BLaER1 (cell line): ENCODE measurements at regions not wholly inside any gene's neighbourhood (a gene's known extent, or its start where the extent isn't known, plus 50 kb on each side); places are given as distances from the start of the nearest gene placed in this dataset.

Experiments used
- H3K27ac ChIP-seq: shearing (Covaris generic); formaldehyde crosslinking; 2 replicates; pipeline ENCODE4 v1.8.1; 2022
- H3K27me3 ChIP-seq: shearing (Covaris generic); formaldehyde crosslinking; 2 replicates; pipeline ENCODE4 v1.8.1; 2022
- H3K36me3 ChIP-seq: shearing (Covaris generic); formaldehyde crosslinking; 2 replicates; pipeline ENCODE4 v1.8.1; 2022
- H3K4me1 ChIP-seq: shearing (Covaris generic); formaldehyde crosslinking; 2 replicates; pipeline ENCODE4 v1.8.1; 2022
- H3K4me2 ChIP-seq: shearing (Covaris generic); formaldehyde crosslinking; 2 replicates; pipeline ENCODE4 v1.8.1; 2022
- H3K4me3 ChIP-seq: shearing (Covaris generic); formaldehyde crosslinking; 2 replicates; pipeline ENCODE4 v1.8.1; 2022
- H3K9ac ChIP-seq: shearing (Covaris generic); formaldehyde crosslinking; 2 replicates; pipeline ENCODE4 v1.8.1; 2022
- H3K9me3 ChIP-seq: shearing (Covaris generic); formaldehyde crosslinking; 2 replicates; pipeline ENCODE4 v1.8.1; 2022
- H4K20me1 ChIP-seq: shearing (Covaris generic); formaldehyde crosslinking; 2 replicates; pipeline ENCODE4 v1.8.1; 2022
- Cebpa-rat ChIP-seq: shearing (Covaris generic); IDR thresholded peaks from 2 replicates; pipeline ENCODE4 v1.8.1; 2022

DNA sequence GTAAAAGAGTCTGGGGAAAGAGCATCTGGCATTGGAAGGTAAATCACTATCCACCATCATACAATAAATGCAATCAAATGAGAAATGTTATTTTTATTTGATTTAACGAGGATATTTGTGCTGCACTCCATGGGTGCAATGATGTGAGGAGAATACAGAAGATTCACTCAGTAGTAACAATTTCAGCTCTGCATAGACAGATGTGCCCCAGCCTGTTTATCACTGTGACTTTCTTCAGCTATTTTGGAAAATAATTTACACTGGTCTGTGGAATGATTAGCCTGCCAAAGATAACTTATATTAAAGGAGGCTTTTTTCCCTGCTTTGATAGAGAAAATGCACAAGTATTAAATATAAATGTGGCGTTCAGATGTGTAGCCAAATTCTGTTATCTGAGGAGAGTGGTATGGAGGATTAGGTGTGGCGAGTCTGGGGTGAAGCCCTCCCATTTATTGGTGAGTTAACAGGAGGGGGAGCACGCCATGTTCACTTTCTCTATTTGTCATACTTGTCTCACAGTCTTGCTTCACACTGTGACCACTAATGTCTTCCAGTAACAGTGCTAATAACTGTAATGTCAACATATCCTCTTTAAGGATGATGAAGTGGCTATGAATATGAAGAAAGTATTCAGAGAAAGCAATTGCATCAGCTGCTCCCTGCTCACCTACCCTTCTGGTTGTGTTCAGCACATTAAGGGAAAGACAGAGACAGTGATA, 645.6 kb downstream of the MMUT start:
- H4K20me1 ChIP-seq = no peaks in the 10 kb centered on the region
- H3K9ac ChIP-seq = no peak overlapping the region
- H3K4me2 ChIP-seq = no peak overlapping the region
- H3K27me3 ChIP-seq = no peaks in the 10 kb centered on the region
- H3K9me3 ChIP-seq = peaks cover under 1% of the 10 kb centered on the region; the same call in 1 of the 2 replicates
- no peaks in the 10 kb centered on the region for H3K4me1 ChIP-seq
- no peak for TF ChIP-seq Cebpa-rat
- no peak overlapping the region for H3K4me3 ChIP-seq
- H3K27ac ChIP-seq = no peak overlapping the region
- H3K36me3 ChIP-seq = no peaks in the 10 kb centered on the region

DNA sequence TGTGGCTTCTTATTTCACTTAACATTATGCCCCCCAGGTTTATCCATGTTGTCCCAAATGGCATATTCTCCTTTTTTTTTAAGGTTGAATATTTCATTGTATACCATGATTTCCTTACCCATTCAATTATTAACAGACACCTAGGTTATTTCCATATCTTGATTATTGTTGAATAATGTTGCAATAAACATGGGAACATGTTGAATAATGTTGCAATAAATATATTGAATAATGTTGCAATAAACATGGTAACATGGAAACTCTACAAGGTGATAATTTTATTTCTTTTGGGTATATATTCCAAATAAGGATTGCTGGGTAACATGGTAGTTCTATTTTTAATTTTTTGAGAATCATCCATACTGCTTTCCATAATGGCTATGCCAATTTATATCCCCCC, 648.1 kb downstream of the MMUT start:
- H4K20me1 ChIP-seq = no peaks in the 10 kb centered on the region
- H3K9me3 ChIP-seq = no peaks in the 10 kb centered on the region
- no peak overlapping the region for H3K4me3 ChIP-seq
- H3K9ac ChIP-seq = no peak overlapping the region
- H3K4me1 ChIP-seq = no peaks in the 10 kb centered on the region
- no peaks in the 10 kb centered on the region for H3K27me3 ChIP-seq
- no peak overlapping the region for H3K27ac ChIP-seq
- TF ChIP-seq Cebpa-rat = no peak
- H3K4me2 ChIP-seq = no peak overlapping the region
- H3K36me3 ChIP-seq = no peaks in the 10 kb centered on the region

DNA sequence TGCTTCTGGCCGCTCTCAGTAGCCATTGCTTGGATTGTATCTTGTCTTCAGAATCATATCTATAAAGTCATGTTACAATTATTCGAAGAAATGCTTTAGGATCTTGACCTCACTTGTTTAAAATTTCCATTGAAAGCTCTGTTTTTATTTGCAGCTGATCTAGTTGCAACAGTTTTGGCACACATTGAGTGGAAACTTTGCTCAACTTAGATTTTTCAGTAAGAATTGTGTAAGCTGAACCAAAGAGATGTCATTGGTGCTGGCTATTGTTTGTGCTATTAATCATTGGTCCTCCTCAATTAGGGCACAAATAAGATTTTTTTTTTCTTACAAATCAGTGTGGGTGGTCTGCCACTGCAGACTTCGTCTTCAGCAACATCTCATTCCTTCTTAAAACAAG, 649.2 kb downstream of the MMUT start:
- TF ChIP-seq Cebpa-rat = no peak
- no peak overlapping the region for H3K9ac ChIP-seq
- no peaks in the 10 kb centered on the region for H3K27me3 ChIP-seq
- no peaks in the 10 kb centered on the region for H4K20me1 ChIP-seq
- H3K4me1 ChIP-seq = no peaks in the 10 kb centered on the region
- no peak overlapping the region for H3K4me2 ChIP-seq
- H3K4me3 ChIP-seq = no peak overlapping the region
- no peak overlapping the region for H3K27ac ChIP-seq
- H3K9me3 ChIP-seq = no peaks in the 10 kb centered on the region
- no peaks in the 10 kb centered on the region for H3K36me3 ChIP-seq

DNA sequence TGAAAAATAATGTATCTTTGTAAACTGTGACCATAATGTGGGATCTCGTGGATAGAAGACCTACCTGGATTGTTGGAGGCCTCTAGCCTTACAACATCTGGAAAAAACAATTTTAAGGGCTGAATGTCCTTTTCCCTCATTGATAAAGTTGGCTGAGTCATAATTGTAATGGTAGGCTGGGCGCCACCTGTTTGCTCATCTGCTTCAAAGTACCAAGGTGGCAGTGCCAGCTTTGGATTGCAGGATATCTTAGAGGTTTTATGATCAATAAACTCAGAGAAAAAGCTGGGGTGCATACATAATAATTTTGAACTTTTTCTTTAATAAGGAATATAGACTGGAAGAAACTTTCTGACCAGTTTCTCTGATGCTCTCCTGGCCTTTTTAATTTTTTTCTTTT, 653.4 kb downstream of the MMUT start:
- Histone ChIP-seq H4K20me1 (no peaks in the 10 kb centered on the region), H3K4me2 (no peak overlapping the region), H3K36me3 (no peaks in the 10 kb centered on the region), H3K9me3 (no peaks in the 10 kb centered on the region), H3K9ac (no peak overlapping the region), H3K4me1 (no peaks in the 10 kb centered on the region), H3K27me3 (no peaks in the 10 kb centered on the region), H3K4me3 (no peak overlapping the region), H3K27ac (no peak overlapping the region)
- TF ChIP-seq Cebpa-rat = no peak

DNA sequence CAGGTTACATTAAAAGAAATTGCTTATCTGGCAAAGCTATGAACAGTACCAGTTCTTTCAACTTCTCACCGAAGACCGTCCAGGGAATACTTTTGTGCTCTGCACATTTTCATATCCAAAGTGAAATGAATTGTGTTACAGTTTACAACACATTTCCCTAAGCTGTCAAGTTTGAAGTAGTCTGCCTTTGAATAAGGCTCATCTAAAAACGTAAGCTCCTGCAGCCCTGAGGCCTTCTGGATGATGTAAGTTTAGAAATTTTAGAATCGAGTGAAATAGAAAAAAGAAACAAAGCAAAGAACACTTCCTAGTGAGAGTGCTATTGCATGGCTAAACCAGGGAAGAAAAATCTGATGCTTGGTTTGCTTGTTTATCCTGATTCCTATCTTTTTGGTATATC, 653.8 kb downstream of the MMUT start:
- no peaks in the 10 kb centered on the region for H4K20me1 ChIP-seq
- H3K27me3 ChIP-seq = no peaks in the 10 kb centered on the region
- H3K36me3 ChIP-seq = no peaks in the 10 kb centered on the region
- no peaks in the 10 kb centered on the region for H3K9me3 ChIP-seq
- TF ChIP-seq Cebpa-rat = no peak
- no peak overlapping the region for H3K27ac ChIP-seq
- no peak overlapping the region for H3K9ac ChIP-seq
- no peaks in the 10 kb centered on the region for H3K4me1 ChIP-seq
- H3K4me2 ChIP-seq = no peak overlapping the region
- no peak overlapping the region for H3K4me3 ChIP-seq

DNA sequence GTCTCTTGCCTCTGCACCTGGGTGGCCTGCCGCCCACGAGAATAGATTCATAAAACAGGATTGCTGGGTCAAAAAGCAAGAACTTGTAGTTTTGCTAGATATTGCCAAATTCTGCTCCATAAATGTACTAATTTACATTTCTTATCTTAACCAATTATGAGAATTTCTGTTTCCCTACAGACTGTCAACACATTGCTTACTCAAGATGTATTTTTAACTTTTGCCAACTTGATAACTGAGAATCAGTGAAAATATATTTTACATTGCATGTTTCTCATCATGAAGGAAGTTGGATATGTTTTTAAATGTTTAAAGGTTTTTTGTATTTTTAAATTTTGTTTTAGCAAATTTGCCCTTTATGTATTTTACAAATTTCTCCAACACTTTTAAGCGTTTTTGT, 664.8 kb downstream of the MMUT start:
- no peaks in the 10 kb centered on the region for H3K36me3 ChIP-seq
- no peak overlapping the region for H3K4me3 ChIP-seq
- H3K9me3 ChIP-seq = no peaks in the 10 kb centered on the region
- no peak overlapping the region for H3K9ac ChIP-seq
- no peak for TF ChIP-seq Cebpa-rat
- no peaks in the 10 kb centered on the region for H3K4me1 ChIP-seq
- H3K27me3 ChIP-seq = no peaks in the 10 kb centered on the region
- H4K20me1 ChIP-seq = no peaks in the 10 kb centered on the region
- no peak overlapping the region for H3K27ac ChIP-seq
- no peak overlapping the region for H3K4me2 ChIP-seq

DNA sequence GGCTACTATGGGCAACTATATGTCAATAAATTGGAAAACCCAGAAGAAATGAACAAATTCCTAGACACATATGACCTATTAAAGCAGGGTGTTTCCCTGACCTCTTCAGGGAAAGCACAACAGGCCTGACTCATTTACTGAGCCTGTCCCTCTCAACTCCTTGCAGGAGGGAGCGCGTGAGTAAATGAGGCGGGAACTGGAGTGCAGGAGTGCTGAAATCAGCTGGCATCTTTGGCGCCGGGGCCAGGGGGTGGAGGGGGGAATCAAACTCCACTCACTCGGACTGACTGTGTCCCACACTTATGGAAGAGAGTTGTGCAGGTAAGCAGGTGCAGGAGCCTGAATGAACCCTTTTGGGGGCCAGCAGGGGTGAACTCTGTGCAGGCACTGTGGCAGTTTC, 671.2 kb upstream of the PTCHD4 start:
- Histone ChIP-seq H3K4me3 (no peak overlapping the region), H3K27ac (no peak overlapping the region), H3K27me3 (no peaks in the 10 kb centered on the region), H3K36me3 (no peaks in the 10 kb centered on the region), H3K9me3 (no peaks in the 10 kb centered on the region), H3K4me1 (no peaks in the 10 kb centered on the region), H3K4me2 (no peak overlapping the region), H3K9ac (no peak overlapping the region), H4K20me1 (no peaks in the 10 kb centered on the region)
- TF ChIP-seq Cebpa-rat = no peak

DNA sequence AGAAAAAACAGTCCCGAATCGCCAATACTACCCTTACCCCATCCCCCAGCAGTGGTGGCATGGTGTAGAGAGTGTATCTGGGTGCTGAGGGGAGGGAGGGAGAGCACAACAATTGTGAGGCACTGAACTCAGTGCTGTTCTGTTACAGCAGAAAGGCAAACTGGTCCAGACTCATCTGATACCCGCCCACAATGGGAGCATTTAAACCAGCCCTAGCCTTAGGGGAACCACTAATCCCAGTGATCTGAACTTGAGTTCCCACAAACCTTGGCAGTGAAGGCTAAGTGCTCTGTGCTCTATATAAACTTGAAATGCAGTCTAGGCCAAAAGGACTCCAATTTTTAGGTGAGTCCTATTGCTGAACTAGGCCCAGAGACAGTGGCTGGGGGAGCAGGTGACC, 666.4 kb upstream of the PTCHD4 start:
- H3K9me3 ChIP-seq = no peaks in the 10 kb centered on the region
- no peak overlapping the region for H3K9ac ChIP-seq
- H3K4me1 ChIP-seq = no peaks in the 10 kb centered on the region
- no peak overlapping the region for H3K27ac ChIP-seq
- H4K20me1 ChIP-seq = no peaks in the 10 kb centered on the region
- H3K36me3 ChIP-seq = no peaks in the 10 kb centered on the region
- no peak overlapping the region for H3K4me3 ChIP-seq
- TF ChIP-seq Cebpa-rat = no peak
- no peak overlapping the region for H3K4me2 ChIP-seq
- no peaks in the 10 kb centered on the region for H3K27me3 ChIP-seq

DNA sequence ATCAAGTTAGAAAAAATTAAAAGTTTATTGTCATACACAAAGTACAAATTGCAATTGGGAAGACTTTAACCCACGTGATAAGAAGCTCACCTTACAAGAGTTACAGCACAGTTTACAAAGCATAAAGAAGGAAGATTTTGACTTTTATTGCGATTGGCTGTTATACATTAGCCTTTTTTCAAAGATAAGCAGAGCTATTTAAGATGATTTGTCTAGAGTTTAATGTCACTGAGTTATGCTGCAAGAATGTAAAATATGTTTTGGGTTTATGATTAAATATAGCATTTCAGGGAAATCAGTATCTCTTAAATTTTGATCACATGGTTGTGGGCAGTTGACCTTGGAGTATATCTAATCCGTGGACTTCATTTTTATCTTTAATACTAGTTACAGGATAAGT, 664.2 kb upstream of the PTCHD4 start:
- no peak overlapping the region for H3K9ac ChIP-seq
- H3K4me3 ChIP-seq = no peak overlapping the region
- no peak overlapping the region for H3K27ac ChIP-seq
- no peaks in the 10 kb centered on the region for H3K4me1 ChIP-seq
- no peak for TF ChIP-seq Cebpa-rat
- no peaks in the 10 kb centered on the region for H3K27me3 ChIP-seq
- H4K20me1 ChIP-seq = no peaks in the 10 kb centered on the region
- H3K36me3 ChIP-seq = no peaks in the 10 kb centered on the region
- no peaks in the 10 kb centered on the region for H3K9me3 ChIP-seq
- H3K4me2 ChIP-seq = no peak overlapping the region

DNA sequence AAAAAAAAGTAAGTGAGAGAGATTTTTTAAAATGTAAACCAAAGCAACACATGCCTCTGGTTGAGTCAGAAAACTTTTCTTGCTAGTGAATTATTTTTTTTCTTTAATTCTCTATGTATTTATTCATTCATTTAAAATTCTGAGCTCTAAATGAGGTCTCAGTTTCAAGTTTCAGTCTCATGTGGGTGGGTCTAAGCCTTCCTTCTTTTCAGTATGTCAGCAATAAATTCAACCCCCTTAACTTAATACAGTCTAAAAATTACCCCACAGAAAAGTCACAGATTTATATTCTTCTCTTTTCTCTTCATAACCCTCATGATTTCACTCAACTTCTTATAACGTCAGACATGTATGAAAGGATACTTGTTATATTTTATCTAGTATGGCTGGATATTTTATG, 663.3 kb upstream of the PTCHD4 start:
- Histone ChIP-seq H3K27me3 (no peaks in the 10 kb centered on the region), H3K4me3 (no peak overlapping the region), H3K9me3 (no peaks in the 10 kb centered on the region), H3K9ac (no peak overlapping the region), H3K4me2 (no peak overlapping the region), H3K27ac (no peak overlapping the region), H3K36me3 (no peaks in the 10 kb centered on the region), H4K20me1 (no peaks in the 10 kb centered on the region), H3K4me1 (no peaks in the 10 kb centered on the region)
- TF ChIP-seq Cebpa-rat = no peak

DNA sequence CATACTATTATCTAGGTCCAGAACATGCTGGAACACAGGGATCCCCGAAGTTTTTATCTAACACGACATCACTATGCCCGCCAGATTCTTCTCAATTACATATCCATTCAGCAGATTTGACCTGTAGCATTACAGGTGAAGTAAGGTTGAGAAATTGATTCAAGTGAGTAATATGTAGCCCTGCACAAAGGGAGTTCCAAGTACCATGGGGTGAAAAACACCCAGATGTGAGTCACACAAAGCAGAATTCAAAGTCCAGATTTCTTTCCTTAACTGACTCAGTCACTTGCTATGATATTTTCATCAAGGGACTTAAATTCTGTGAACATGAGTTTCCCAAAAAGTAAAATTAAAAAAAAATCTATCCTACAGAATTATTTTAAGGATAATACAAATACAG, 655.4 kb upstream of the PTCHD4 start:
- H3K36me3 ChIP-seq = no peaks in the 10 kb centered on the region
- no peaks in the 10 kb centered on the region for H3K27me3 ChIP-seq
- no peak overlapping the region for H3K27ac ChIP-seq
- no peak overlapping the region for H3K9ac ChIP-seq
- no peaks in the 10 kb centered on the region for H3K4me1 ChIP-seq
- no peak for TF ChIP-seq Cebpa-rat
- H3K4me2 ChIP-seq = no peak overlapping the region
- H3K9me3 ChIP-seq = no peaks in the 10 kb centered on the region
- H4K20me1 ChIP-seq = no peaks in the 10 kb centered on the region
- H3K4me3 ChIP-seq = no peak overlapping the region
